22Rv1 (cell line): ENCODE measurements at regions not wholly inside any gene's neighbourhood (a gene's known extent, or its start where the extent isn't known, plus 50 kb on each side); places are given as distances from the start of the nearest gene placed in this dataset.
"Not testable (repeated sequence)": the region's sequence is repeated elsewhere in the genome, so short reads cannot be mapped to it uniquely, and the experiment has no call there.

Experiments used
- H3K27ac ChIP-seq: fragments of 450-650 bp; 2 replicates; pipeline ENCODE4 v1.5.1; 2017
- ZFX ChIP-seq: fragments of 450-650 bp; IDR thresholded peaks from 2 replicates; pipeline ENCODE4 v1.6.1; 2017; ENCODE audit warnings: antibody characterized with exemption, borderline replicate concordance
- TF ChIP-seq, protein P1 (sequence below): fragments of 450-650 bp; IDR thresholded peaks from 2 replicates; pipeline ENCODE4 v1.5.1; 2017; ENCODE audit warnings: mild to moderate bottlenecking

DNA sequence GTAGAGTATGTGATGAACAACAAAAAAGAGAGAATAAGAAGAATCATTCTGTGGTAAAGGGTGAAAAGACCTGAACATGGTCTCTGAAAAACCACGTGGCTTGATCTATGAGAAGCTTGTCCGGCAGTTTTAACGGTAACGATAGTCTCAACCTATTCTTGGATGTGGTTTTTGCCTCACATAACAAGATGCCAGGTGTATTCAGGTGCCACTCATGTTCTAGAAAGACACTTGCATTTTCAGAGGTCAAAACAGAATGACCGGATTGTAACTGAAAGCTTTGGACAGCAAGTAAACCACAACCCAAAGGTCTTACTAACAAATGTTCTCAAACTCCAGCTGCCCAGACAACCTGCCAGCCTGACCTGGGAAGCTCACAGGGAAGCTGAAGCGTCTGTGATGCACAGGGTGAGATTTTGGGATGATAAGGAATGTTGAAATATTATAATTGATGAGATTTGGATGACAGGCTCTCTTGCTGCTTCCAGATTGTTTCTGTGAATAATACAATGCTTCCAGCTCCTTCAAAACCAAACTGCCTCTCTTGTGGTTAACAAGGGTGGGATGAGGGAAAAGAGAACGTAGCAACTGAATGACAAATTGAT lies 137.4 kb upstream of the GRB10 start:
- no peak overlapping the region for H3K27ac ChIP-seq
- TF ChIP-seq, protein P1, sequence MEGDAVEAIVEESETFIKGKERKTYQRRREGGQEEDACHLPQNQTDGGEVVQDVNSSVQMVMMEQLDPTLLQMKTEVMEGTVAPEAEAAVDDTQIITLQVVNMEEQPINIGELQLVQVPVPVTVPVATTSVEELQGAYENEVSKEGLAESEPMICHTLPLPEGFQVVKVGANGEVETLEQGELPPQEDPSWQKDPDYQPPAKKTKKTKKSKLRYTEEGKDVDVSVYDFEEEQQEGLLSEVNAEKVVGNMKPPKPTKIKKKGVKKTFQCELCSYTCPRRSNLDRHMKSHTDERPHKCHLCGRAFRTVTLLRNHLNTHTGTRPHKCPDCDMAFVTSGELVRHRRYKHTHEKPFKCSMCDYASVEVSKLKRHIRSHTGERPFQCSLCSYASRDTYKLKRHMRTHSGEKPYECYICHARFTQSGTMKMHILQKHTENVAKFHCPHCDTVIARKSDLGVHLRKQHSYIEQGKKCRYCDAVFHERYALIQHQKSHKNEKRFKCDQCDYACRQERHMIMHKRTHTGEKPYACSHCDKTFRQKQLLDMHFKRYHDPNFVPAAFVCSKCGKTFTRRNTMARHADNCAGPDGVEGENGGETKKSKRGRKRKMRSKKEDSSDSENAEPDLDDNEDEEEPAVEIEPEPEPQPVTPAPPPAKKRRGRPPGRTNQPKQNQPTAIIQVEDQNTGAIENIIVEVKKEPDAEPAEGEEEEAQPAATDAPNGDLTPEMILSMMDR: no peak
- no peak for TF ChIP-seq ZFX

DNA sequence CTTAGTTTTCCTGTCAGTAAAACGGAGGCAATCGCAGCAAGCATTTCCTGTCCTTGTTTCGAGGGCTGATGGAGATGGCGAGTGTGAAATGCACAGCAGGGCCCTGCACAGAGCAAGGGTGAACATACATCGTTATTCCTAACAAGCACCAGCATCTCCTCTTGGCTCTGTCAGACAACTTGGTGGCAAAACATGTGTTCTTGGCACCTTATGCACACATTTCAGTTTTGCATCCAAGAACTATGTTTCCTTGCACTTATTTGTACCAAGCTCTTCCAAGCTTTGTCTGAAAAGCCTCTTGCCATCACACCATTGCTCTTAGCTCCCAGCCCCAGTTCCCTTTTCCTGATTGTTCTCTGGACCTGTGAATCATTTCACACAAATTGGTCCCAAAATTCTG lies 132.9 kb upstream of the GRB10 start:
- no peak for TF ChIP-seq ZFX
- TF ChIP-seq, protein P1: no peak
- H3K27ac ChIP-seq: no peak overlapping the region

DNA sequence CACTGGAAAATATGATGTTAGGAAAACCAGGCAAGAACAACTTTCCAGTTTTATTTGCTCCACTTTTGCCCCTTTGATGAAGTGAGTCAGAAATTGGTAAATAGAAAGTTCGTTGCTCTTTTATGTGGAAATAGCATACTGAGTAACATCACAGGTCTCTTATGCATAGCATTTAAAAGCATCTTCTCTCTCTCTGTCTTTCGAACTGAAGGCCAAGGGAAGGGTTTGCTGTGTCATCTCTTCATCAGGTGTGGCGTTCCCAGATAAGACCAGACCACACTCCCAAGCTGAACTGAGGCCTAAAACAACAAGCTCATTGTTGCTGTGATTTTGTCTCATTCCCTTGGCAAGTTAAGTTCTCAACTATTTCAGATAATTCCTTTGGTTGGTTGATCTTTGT lies 131.8 kb upstream of the GRB10 start:
- TF ChIP-seq, protein P1: no peak
- no peak for TF ChIP-seq ZFX

DNA sequence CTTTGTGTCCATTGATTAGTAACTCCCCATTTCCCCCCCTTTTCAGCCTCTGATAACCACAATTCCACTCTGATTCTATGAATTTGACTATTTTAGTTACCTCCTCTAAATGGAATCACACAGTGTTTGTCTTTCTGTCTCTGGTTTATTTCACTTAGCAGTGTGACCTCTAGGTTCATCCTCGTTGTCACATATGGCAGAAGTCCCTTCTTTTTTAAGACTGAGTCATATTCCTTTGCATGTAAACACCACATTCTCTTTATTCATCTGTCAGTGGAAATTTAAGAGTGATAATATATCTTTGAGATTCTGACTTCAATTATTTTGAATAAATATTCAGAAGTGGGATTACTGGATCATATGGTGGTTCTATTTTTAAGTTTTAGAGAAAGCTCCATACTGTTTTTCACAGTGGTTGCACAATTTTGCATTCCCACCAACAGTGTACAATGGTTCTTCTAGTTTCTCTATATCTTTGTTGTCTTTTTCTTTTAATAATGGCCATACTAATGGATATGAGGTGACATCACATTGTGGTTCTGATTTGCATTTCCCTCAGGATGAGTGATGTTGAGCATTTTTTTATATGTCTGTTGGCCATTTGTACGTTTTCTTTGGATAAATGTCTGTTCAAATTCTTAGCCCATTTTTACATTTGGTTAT lies 126.1 kb upstream of the GRB10 start:
- H3K27ac ChIP-seq: no peak overlapping the region
- TF ChIP-seq, protein P1: no peak
- no peak for TF ChIP-seq ZFX

More for the DNA sequence above, 131.8 kb upstream of the GRB10 start:
- no peak overlapping the region for H3K27ac ChIP-seq

DNA sequence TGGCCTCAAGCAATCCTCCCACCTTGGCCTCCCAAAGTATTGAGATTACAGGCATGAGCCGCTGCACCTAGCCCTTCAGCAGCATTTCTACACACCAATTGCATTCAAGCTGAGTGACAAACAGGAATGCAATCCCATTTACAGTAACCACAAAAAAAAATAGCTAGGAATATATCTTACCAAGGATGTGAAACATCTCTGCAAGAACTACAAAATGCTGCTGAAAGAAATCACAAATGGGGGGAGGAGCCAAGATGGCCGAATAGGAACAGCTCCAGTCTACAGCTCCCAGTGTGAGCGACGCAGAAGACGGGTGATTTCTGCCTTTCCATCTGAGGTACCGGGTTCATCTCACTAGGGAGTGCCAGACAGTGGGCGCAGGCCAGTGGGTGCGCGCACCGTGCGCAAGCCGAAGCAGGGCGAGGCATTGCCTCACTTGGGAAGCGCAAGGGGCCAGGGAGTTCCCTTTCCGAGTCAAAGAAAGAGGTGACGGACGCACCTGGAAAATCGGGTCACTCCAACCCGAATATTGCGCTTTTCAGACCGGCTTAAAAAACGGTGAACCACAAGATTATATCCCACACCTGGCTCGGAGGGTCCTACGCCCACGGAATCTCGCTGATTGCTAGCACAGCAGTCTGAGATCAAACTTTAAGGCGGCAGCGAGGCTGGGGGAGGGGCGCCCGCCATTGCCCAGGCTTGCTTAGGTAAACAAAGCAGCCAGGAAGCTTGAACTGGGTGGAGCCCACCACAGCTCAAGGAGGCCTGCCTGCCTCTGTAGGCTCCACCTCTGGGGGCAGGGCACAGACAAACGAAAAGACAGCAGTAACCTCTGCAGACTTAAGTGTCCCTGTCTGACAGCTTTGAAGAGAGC lies 116.1 kb upstream of the GRB10 start:
- H3K27ac ChIP-seq: not testable (repeated sequence)

DNA sequence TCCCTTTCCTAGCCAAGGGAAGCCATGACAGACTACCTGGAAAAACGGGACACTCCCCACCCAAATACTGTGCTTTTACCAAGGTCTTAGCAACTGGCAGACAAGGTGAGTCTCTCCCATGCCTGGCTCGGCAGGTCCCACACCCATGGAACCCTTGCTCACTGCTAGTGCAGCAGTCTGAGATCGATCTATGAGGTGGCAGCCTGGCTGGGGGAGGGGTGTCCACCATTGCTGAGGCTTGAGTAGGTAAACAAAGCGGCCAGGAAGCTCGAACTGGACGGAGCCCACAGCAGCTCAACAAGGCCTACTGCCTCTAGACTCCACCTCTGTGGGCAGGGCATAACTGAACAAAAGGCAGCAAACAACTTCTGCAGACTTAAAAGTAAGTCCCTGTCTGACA lies 104.4 kb upstream of the GRB10 start:
- H3K27ac ChIP-seq: not testable (repeated sequence)

DNA sequence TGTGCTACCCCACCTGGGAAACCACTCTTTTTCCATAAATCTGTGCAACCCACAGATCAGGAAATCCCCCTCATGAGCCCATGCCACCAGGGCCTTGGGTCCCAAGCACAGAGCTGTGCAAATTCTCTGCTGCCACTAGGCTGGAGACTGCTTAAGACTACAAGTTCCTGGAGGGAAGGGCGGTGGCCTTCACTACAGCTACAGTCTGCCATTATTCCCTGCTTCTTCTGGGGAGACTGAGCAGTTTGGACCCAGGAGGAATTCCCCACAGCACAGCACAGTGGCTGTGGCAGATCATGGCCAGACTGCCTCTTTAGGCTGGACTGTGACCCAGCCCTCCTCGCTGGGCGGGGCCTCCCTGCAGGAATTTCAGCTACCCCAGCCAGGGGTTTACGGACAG lies 89.7 kb upstream of the GRB10 start:
- H3K27ac ChIP-seq: no peak overlapping the region
- TF ChIP-seq, protein P1: no peak
- no peak for TF ChIP-seq ZFX

DNA sequence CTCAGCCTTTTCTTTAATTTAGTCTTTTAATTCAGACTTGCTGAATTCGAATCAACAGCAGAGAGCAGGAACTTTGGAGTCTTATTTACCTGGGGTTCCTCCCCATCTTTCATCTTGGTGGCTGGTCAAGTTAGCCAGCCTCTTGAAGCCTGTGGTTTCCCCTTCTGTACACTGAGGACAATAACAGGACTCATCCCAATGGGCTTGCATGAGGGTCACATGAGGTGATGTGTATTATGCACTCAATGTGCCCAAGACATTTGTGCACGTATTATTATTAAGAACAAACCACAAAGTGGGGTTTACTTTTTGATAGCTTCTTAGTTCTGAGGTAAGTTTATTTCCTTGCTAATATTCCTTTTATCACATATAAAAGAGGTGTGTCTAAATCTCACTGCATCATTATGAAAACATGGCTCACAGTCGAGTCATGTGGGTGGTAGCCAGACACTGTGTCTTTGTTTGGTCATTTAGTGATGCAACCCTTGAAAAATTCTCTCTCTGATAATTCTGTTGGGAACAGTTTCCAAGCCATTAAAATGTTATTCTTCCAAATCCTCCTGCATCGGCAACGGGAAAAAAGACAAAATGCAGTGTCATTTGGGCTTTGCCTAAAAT lies 86.5 kb upstream of the GRB10 start:
- H3K27ac ChIP-seq: peak overlapping the region; percentile 57
- TF ChIP-seq, protein P1: no peak
- no peak for TF ChIP-seq ZFX
